ENCODE measurements at regions not wholly inside any gene's neighbourhood (a gene's known extent, or its start where the extent isn't known, plus 50 kb on each side); places are given as distances from the start of the nearest gene placed in this dataset.

GRCh38 chr2:104736026-104736425 is 117.9 kb upstream of the POU3F3 start:
- DNase-seq (ENCODE audit: extremely low read depth, low read depth): no peak

GRCh38 chr2:104741860-104742259 is 112.1 kb upstream of the POU3F3 start:
- DNase-seq (ENCODE audit: extremely low read depth, low read depth): no peak

DNA sequence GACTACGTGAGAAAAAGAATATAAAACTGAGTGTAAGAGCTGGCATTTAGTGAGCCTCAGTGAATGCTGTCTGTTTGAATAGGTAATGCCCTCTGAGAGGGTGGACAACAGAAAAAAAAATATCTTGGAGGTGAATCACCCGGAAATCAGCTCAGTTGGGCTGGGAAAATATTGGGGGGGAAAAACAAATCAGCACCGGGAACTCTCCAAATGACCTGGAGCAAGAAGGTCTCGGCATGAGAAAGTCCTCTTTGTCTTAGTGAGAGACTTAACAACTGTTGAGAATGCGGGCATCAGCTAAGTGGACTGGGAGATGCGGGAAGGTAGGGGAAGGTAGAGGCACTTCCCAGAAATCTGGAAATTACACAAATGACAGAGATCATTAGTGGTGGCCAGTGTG is 109.4 kb upstream of the POU3F3 start:
- no peak for DNase-seq (ENCODE audit: extremely low read depth, low read depth)

DNA sequence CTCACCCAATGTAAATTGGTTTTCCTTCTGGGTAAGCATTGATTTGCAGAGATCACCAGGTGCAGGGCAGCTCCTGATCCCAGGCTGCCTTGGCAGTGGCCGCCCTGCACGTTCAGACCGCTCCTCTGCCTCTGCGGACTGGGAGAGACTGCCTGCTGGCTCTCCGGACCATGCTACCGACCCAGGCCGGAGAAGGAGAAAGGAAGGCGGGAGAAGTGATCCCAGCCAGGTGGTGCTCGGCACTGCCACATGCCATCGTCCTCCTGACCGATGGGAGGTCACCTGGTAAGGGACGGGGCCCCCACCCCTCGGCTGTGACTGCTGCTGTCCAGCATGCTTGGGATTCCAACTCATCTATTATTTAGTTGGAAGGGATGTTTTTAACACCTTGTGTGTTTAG is 108.1 kb upstream of the POU3F3 start:
- no peak for DNase-seq (ENCODE audit: extremely low read depth, low read depth)

DNA sequence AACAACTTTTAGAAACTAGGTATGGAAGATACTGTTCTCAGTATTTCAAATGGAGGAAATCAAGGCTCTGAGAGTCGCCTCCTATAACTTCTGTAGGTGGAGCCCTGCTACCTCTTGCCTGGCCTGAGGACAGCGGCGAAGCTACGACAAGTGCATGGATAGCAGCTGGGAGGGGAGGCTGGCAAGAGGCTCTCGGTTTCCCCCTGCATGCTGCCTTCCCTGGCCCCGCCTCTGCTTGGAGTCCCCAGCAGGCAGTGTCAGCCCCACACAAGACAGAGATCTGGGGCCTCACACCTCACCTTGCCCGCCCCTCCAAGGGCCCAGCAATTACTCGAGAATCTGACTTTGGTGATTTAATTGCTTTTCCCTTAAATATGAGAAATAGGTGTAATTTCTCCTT is 107.6 kb upstream of the POU3F3 start:
- DNase-seq (ENCODE audit: extremely low read depth, low read depth): no peak

- DNase-seq (ENCODE audit: extremely low read depth, low read depth): no peak
Measured at GRCh38 chr2:104746858-104747257, 107.1 kb upstream of the POU3F3 start.

- no peak for DNase-seq (ENCODE audit: extremely low read depth, low read depth)
Measured at GRCh38 chr2:104749856-104750460, 104.0 kb upstream of the POU3F3 start.

DNA sequence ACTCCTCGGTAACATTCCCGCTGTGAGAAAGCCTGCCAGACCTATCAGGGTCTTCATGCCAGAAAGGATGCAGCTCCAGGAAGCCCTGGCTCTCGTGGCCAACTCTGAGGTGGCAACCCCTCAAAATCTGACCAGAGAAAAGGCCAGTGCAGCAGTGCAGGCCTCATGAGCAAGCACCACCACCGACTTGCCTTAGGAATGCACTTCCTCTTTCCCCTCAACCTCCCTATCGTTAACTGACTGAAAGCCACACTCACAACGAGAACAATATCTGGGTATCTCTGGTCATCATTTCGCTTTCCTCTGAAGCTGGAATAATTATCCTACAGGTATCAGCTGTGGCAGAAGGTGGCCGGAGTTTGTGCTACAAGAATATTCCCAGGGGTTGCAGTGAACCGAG is 101.4 kb upstream of the POU3F3 start:
- no peak for DNase-seq (ENCODE audit: extremely low read depth, low read depth)

- DNase-seq (ENCODE audit: extremely low read depth, low read depth): no peak
Measured at GRCh38 chr2:104755026-104755878, 98.7 kb upstream of the POU3F3 start.

DNA sequence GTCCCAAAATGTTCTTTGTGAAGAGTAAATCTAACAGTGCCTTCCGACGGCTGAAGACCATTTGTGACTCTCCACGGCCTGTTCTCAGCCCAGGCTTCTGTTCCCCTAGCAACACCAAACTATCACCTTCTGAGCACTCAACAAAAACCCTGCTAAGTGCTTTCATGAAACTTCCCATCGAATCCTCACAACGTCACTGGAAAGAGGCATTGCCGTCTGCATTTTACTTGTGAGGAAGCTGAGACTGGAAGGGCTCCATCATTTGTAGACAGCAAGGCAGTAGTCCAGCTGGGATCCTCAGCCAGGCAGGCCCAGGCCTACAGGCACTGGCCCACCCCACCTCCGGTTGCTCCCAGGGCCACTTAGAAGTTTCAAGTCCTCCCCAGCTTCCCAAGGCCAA is 97.8 kb upstream of the POU3F3 start:
- DNase-seq (ENCODE audit: extremely low read depth, low read depth): no peak

DNA sequence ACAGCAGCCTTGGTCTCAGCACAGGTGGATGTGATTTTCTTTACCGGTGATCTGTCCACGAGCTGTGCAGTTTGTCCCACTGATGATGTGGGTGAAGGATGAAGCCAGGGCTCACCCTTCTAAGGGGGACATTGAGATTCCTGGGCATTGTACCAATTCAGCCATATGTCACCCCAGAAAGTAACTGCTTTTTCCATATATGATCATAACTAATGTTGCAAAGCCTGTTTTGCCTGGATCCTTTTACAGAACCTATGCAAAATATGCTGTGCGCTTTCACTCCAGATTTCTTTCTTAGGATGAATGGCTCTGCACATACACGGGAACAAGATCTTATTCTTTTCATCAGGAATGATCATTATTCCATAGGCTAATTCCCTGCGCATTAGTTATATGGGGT is 96.9 kb upstream of the POU3F3 start:
- DNase-seq (ENCODE audit: extremely low read depth, low read depth): no peak

GRCh38 chr2:104758199-104758620 is 95.7 kb upstream of the POU3F3 start:
- no peak for DNase-seq (ENCODE audit: extremely low read depth, low read depth)

DNA sequence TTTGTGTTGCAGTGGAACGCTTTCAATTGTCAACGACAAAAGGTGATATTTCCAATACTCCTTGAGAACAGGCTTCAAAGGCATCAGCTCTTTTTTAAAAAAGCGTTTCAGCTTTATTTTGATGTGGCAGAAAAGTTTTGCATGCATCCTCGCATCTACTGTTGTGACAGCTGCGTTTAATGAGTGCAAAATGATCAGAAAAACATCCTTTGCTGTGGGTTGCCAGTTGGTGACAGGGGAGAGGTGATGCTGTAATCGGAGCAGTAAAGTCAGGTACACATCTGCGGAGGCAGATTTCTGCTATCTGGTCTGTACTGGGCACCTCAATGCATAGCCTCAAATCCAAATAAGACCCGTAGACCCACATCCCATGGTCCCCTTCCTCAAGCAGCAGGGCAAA is 91.9 kb upstream of the POU3F3 start:
- no peak for DNase-seq (ENCODE audit: extremely low read depth, low read depth)

DNA sequence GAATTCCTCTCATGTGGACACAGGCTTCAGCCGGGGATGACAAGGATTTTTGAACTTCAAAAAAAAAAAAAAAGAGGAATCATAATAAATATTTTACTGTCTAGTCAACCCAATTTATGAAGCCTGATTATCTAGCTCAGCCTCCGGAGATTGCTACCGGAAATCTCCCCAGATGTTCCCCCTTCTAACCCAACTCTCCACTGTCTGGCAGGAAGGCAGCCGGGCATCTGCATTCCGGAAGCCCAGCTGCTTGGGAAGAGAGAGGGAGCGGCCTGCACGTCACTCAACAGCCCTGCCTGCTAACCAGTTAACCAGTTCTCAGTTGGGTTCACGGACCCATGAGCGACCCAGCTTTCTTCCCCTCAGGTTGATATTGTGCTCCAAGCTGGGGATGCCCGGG is 87.2 kb upstream of the POU3F3 start:
- no peak for DNase-seq (ENCODE audit: extremely low read depth, low read depth)

- no peak for DNase-seq (ENCODE audit: extremely low read depth, low read depth)
Measured at GRCh38 chr2:104768694-104769093, 85.2 kb upstream of the POU3F3 start.

- DNase-seq (ENCODE audit: extremely low read depth, low read depth): no peak
Measured at GRCh38 chr2:104769096-104769495, 84.8 kb upstream of the POU3F3 start.

- no peak for DNase-seq (ENCODE audit: extremely low read depth, low read depth)
Measured at GRCh38 chr2:104772996-104773395, 80.9 kb upstream of the POU3F3 start.

GRCh38 chr2:104774631-104775030 is 79.3 kb upstream of the POU3F3 start:
- DNase-seq (ENCODE audit: extremely low read depth, low read depth): no peak

DNA sequence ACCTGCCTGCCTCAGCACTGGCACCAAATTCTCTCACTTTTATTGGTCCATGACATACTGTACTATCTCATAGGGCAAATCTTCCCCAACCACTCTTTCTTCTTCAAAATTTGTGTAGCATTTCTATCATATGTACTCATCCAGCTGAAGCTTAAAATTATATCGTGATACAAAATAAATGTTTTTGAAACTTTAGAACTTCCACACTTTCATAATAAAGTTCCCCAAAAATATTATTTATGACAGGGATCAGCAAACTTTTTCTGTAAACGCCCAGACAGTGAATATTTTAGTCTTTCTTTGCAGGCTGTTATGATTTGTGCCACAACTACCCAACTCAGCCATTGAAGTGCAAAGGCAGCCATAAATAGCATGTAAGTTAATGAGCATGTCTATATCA is 76.2 kb upstream of the POU3F3 start:
- DNase-seq (ENCODE audit: extremely low read depth, low read depth): no peak

GRCh38 chr2:104781151-104781550 is 72.8 kb upstream of the POU3F3 start:
- no peak for DNase-seq (ENCODE audit: extremely low read depth, low read depth)

- DNase-seq (ENCODE audit: extremely low read depth, low read depth): no peak
Measured at GRCh38 chr2:104784264-104784663, 69.7 kb upstream of the POU3F3 start.

DNA sequence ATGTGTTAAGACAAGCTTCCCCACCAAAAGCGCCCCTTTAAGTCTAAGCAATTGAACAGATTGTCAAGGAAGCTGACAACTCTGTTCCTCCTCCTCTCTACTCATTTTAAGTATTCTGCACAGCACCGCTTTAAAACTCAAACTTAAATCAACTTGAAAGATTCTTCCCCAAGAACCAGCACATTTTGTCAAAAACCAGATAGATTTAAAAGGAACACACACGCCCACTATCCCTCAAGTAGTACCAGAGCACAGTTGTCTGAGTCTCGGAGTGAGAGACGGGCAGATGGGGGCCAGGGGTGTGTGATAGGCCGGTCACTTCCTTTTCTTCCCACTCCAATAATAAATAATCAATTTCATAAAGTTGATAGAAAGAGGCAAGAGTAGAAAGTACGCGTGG is 67.7 kb upstream of the POU3F3 start:
- no peak for DNase-seq (ENCODE audit: extremely low read depth, low read depth)

Measured in NCI-H460 (cell line).